GM19455 (cell line): ENCODE measurements at regions not wholly inside any gene's neighbourhood (a gene's known extent, or its start where the extent isn't known, plus 50 kb on each side); places are given as distances from the start of the nearest gene placed in this dataset.
"Not testable (repeated sequence)": the region's sequence is repeated elsewhere in the genome, so short reads cannot be mapped to it uniquely, and the experiment has no call there.

Source experiments
- ATAC-seq: cut with Tn5 transposase; IDR thresholded peaks from one replicate; pipeline ENCODE4 v1.9.1; 2021; ENCODE audit not compliant: unreplicated experiment

GRCh38 chr11:87573708-87574107 lies 536.0 kb downstream of the TMEM135 start:
- ATAC-seq: no peak

- no peak for ATAC-seq
Measured at GRCh38 chr11:87572881-87573280, 535.1 kb downstream of the TMEM135 start.

- ATAC-seq: no peak
Measured at GRCh38 chr11:87560352-87560751, 522.6 kb downstream of the TMEM135 start.

- not testable (repeated sequence) for ATAC-seq
Measured at GRCh38 chr11:87559852-87560251, 522.1 kb downstream of the TMEM135 start.

- no peak for ATAC-seq
Measured at GRCh38 chr11:87555101-87555500, 517.4 kb downstream of the TMEM135 start.

- no peak for ATAC-seq
Measured at GRCh38 chr11:87548797-87549196, 511.1 kb downstream of the TMEM135 start.

- no peak for ATAC-seq
Measured at GRCh38 chr11:87545858-87546257, 508.1 kb downstream of the TMEM135 start.

GRCh38 chr11:87539596-87539995 lies 501.9 kb downstream of the TMEM135 start:
- ATAC-seq: no peak

- ATAC-seq: no peak
Measured at GRCh38 chr11:87536565-87536964, 498.8 kb downstream of the TMEM135 start.

GRCh38 chr11:87536016-87536415 lies 498.3 kb downstream of the TMEM135 start:
- ATAC-seq: no peak

- ATAC-seq: no peak
Measured at GRCh38 chr11:87535513-87535912, 497.8 kb downstream of the TMEM135 start.

GRCh38 chr11:87531835-87532234 lies 494.1 kb downstream of the TMEM135 start:
- ATAC-seq: not testable (repeated sequence)

- ATAC-seq: no peak
Measured at GRCh38 chr11:87529486-87529885, 491.8 kb downstream of the TMEM135 start.

GRCh38 chr11:87528752-87529151 lies 491.0 kb downstream of the TMEM135 start:
- ATAC-seq: no peak

GRCh38 chr11:87523276-87523675 lies 485.5 kb downstream of the TMEM135 start:
- ATAC-seq: no peak

- ATAC-seq: no peak
Measured at GRCh38 chr11:87518266-87518665, 480.5 kb downstream of the TMEM135 start.

- no peak for ATAC-seq
Measured at GRCh38 chr11:87517351-87517750, 479.6 kb downstream of the TMEM135 start.

GRCh38 chr11:87507722-87508121 lies 470.0 kb downstream of the TMEM135 start:
- not testable (repeated sequence) for ATAC-seq

- ATAC-seq: not testable (repeated sequence)
Measured at GRCh38 chr11:87506946-87507345, 469.2 kb downstream of the TMEM135 start.

GRCh38 chr11:87501388-87501787 lies 463.7 kb downstream of the TMEM135 start:
- ATAC-seq: no peak

GRCh38 chr11:87494936-87495335 lies 457.2 kb downstream of the TMEM135 start:
- not testable (repeated sequence) for ATAC-seq

- ATAC-seq: not testable (repeated sequence)
Measured at GRCh38 chr11:87494026-87494425, 456.3 kb downstream of the TMEM135 start.

- ATAC-seq: no peak
Measured at GRCh38 chr11:87493516-87493915, 455.8 kb downstream of the TMEM135 start.

GRCh38 chr11:87491381-87491780 lies 453.6 kb downstream of the TMEM135 start:
- ATAC-seq: no peak
